PC-3 (cell line): ENCODE measurements at regions not wholly inside any gene's neighbourhood (a gene's known extent, or its start where the extent isn't known, plus 50 kb on each side); places are given as distances from the start of the nearest gene placed in this dataset.
"Not testable (repeated sequence)": the region's sequence is repeated elsewhere in the genome, so short reads cannot be mapped to it uniquely, and the experiment has no call there.

Experiments used
- ATAC-seq: fragments of 200-7000 bp; cut with Tn5 transposase; 2 replicates; pipeline ENCODE4 v1.9.1; 2020; ENCODE audit warnings: mild to moderate bottlenecking, moderate library complexity
- BruUV-seq: library from RNA; stranded (reverse); fragments of 400-500 nt; replicated peaks from 2 replicates; lab custom pipeline; 2021; lab: Mats Ljungman, UMichigan
- CTCF ChIA-PET: fragments of 300-600 bp; sonication (Branson Sonifier 250); formaldehyde crosslinking; loops from one replicate; lab custom pipeline; 2022; ENCODE audit warnings: antibody characterized with exemption; lab: Charles Lee
- POLR2A ChIA-PET: fragments of 300-600 bp; sonication (Branson Sonifier 250); formaldehyde crosslinking; loops from one replicate; lab custom pipeline; 2022; ENCODE audit warnings: antibody characterized with exemption; ENCODE audit not compliant: unreplicated experiment; lab: Charles Lee
- DNase-seq: peaks from one replicate; pipeline ENCODE4 v3.0.0-alpha.2; 2015
- H2AFZ ChIP-seq: fragments of 300-600 bp; sonication (generic); 2 replicates; pipeline ENCODE4 v1.6.0; 2016; ENCODE audit warnings: antibody characterized with exemption, low read length
- H3F3A ChIP-seq: fragments of 300-600 bp; sonication (generic); one replicate; pipeline ENCODE4 v1.6.0; 2017; ENCODE audit warnings: antibody characterized with exemption, low read length, control low read depth, mild to moderate bottlenecking; ENCODE audit not compliant: unreplicated experiment
- H3K27ac ChIP-seq: fragments of 300-600 bp; sonication (generic); 2 replicates; pipeline ENCODE4 v1.5.1; 2016; ENCODE audit warnings: mild to moderate bottlenecking, low read length
- H3K27me3 ChIP-seq: fragments of 300-600 bp; sonication (generic); 2 replicates; pipeline ENCODE4 v1.6.1; 2016; ENCODE audit warnings: low read length, mixed read lengths
- H3K36me3 ChIP-seq: fragments of 300-600 bp; sonication (generic); 2 replicates; pipeline ENCODE4 v1.6.1; 2016; ENCODE audit warnings: low read depth, mixed run types, low read length, mixed read lengths
- H3K4me1 ChIP-seq: fragments of 300-600 bp; sonication (generic); 2 replicates; pipeline ENCODE4 v1.5.1; 2016; ENCODE audit warnings: low read length; ENCODE audit not compliant: insufficient read depth
- H3K4me2 ChIP-seq: fragments of 300-600 bp; sonication (generic); 2 replicates; pipeline ENCODE4 v1.6.0; 2016; ENCODE audit warnings: low read length
- H3K4me3 ChIP-seq: fragments of 300-600 bp; sonication (generic); 2 replicates; pipeline ENCODE4 v1.5.1; 2016; ENCODE audit warnings: mild to moderate bottlenecking, low read length, mixed read lengths
- H3K79me2 ChIP-seq: fragments of 300-600 bp; sonication (generic); 2 replicates; pipeline ENCODE4 v1.6.1; 2017; ENCODE audit warnings: low read length, mixed read lengths
- H3K9ac ChIP-seq: fragments of 300-600 bp; sonication (generic); 2 replicates; pipeline ENCODE4 v1.6.0; 2016; ENCODE audit warnings: mild to moderate bottlenecking, low read length
- H3K9me2 ChIP-seq: fragments of 300-600 bp; sonication (generic); replicated peaks from 2 replicates; pipeline ENCODE4 v1.6.1; 2016; ENCODE audit warnings: mixed run types, low read length, mixed read lengths
- H3K9me3 ChIP-seq: fragments of 300-600 bp; sonication (generic); 2 replicates; pipeline ENCODE4 v1.6.1; 2016; ENCODE audit warnings: low read length, mixed read lengths
- H4K20me1 ChIP-seq: fragments of 300-600 bp; sonication (generic); 2 replicates; pipeline ENCODE4 v1.6.1; 2016; ENCODE audit warnings: low read length, mixed read lengths
- CTCF ChIP-seq: fragments of 300-600 bp; sonication (generic); conservative IDR thresholded peaks from 2 replicates; pipeline ENCODE4 v1.5.1; 2017; ENCODE audit warnings: antibody characterized with exemption, low read depth, mild to moderate bottlenecking, low read length
- EZH2 ChIP-seq: fragments of 300-600 bp; sonication (generic); IDR thresholded peaks from one replicate; pipeline ENCODE4 v1.6.1; 2017; ENCODE audit warnings: antibody characterized with exemption, mild to moderate bottlenecking, low read length; ENCODE audit not compliant: unreplicated experiment
- EZH2phosphoT487 ChIP-seq: fragments of 300-600 bp; sonication (generic); IDR thresholded peaks from 2 replicates; pipeline ENCODE4 v1.6.1; 2018; ENCODE audit warnings: mild to moderate bottlenecking, antibody characterized with exemption, low read length, borderline replicate concordance
- intact Hi-C: fragments of 100-400 bp; cut with micrococcal nuclease; formaldehyde crosslinking; loops from 2 replicates; pipeline ENCODE4 v1.9.0; 2023

DNA sequence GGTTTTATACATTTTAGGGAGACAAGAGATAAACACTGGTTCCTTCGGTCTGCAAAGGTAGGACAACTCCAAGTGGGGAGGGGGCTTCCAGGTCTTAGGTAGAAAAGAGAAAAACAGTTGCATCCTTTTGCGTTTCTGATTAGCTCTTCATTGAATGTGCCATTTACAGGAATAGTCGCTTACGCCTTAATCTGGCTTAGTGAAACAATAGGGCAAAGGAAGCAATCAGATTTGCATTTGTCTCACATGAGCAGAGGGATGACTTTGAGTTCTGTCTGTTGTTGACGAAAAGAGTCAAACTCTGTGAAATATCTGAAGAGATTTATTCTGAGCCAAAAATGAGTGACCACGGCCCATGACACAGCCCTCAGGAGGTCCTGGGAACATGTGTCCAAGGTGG is 166.0 kb upstream of the ATP10A start:
- Histone ChIP-seq H3K4me2 (no peak overlapping the region), H4K20me1 (no peaks in the 10 kb centered on the region), H2AFZ (no peak overlapping the region), H3K27ac (no peak overlapping the region), H3K36me3 (no peaks in the 10 kb centered on the region), H3F3A (no peaks in the 10 kb centered on the region), H3K27me3 (0 out of 2 replicates have a peak, but pooled peaks cover 13% of the 10 kb centered on the region), H3K4me3 (no peak overlapping the region), H3K9ac (no peak overlapping the region), H3K9me3 (no peaks in the 10 kb centered on the region), H3K79me2 (no peaks in the 10 kb centered on the region), H3K9me2 (no peaks in the 10 kb centered on the region), H3K4me1 (peaks cover 13% of the 10 kb centered on the region)
- CTCF ChIA-PET: no interaction called here
- no peak for TF ChIP-seq CTCF
- TF ChIP-seq EZH2: no peak
- no peak for TF ChIP-seq EZH2phosphoT487
- intact Hi-C loops: no loop called here
- POLR2A ChIA-PET: no interaction called here
- DNase-seq: no peak
- no TSS peak for BruUV-seq
- ATAC-seq: no peak

- H3K4me2 ChIP-seq: peak overlapping the region; percentile 46; the same call in 1 of the 2 replicates
Measured at GRCh38 chr15:26028086-26028740, 165.1 kb upstream of the ATP10A start.

GRCh38 chr15:26026671-26027070 is 163.5 kb upstream of the ATP10A start:
- H3K36me3 ChIP-seq, ATAC-seq, H2AFZ ChIP-seq, DNase-seq, H3F3A ChIP-seq, POLR2A ChIA-PET, H4K20me1 ChIP-seq, H3K9me2 ChIP-seq, H3K79me2 ChIP-seq, H3K9me3 ChIP-seq, intact Hi-C loops, H3K27me3 ChIP-seq, H3K4me3 ChIP-seq, H3K27ac ChIP-seq, H3K9ac ChIP-seq, BruUV-seq: not testable (repeated sequence)
- CTCF ChIA-PET: interaction anchor here (0.6 kb wide), 1 partner anchor 12 kb away, joined by 3 read pairs; no protein-coding TSS in a partner anchor
- Histone ChIP-seq H3K4me1 (peaks cover 13% of the 10 kb centered on the region), H3K4me2 (0 out of 2 replicates have a peak overlapping the region, but pooled peaks have one; percentile 11)

More at GRCh38 chr15:26028086-26028740, 165.1 kb upstream of the ATP10A start:
- H3K9me3 ChIP-seq: no peaks in the 10 kb centered on the region
- POLR2A ChIA-PET: no interaction called here
- no peak overlapping the region for H2AFZ ChIP-seq
- no peak overlapping the region for H3K4me3 ChIP-seq
- no peaks in the 10 kb centered on the region for H3K9me2 ChIP-seq
- H3K36me3 ChIP-seq: no peaks in the 10 kb centered on the region
- no TSS peak for BruUV-seq
- H3K27ac ChIP-seq: no peak overlapping the region
- DNase-seq: peak; percentile 15
- no peaks in the 10 kb centered on the region for H3K79me2 ChIP-seq
- no peak for ATAC-seq
- no peaks in the 10 kb centered on the region for H3F3A ChIP-seq
- intact Hi-C loops: no loop called here
- H3K9ac ChIP-seq: no peak overlapping the region
- H3K27me3 ChIP-seq: 0 out of 2 replicates have a peak, but pooled peaks cover 13% of the 10 kb centered on the region
- no peaks in the 10 kb centered on the region for H4K20me1 ChIP-seq
- TF ChIP-seq EZH2: no peak
- no peak for TF ChIP-seq EZH2phosphoT487
- no peak for TF ChIP-seq CTCF
- H3K4me1 ChIP-seq: peaks cover 13% of the 10 kb centered on the region
- CTCF ChIA-PET: no interaction called here
